HG02642 (cell line): ENCODE measurements at regions not wholly inside any gene's neighbourhood (a gene's known extent, or its start where the extent isn't known, plus 50 kb on each side); places are given as distances from the start of the nearest gene placed in this dataset.
"Not testable (repeated sequence)": the region's sequence is repeated elsewhere in the genome, so short reads cannot be mapped to it uniquely, and the experiment has no call there.

Experiments
- ATAC-seq: cut with Tn5 transposase; IDR thresholded peaks from one replicate; pipeline ENCODE4 v1.9.1; 2021; ENCODE audit warnings: mild to moderate bottlenecking; ENCODE audit not compliant: unreplicated experiment, poor library complexity

DNA sequence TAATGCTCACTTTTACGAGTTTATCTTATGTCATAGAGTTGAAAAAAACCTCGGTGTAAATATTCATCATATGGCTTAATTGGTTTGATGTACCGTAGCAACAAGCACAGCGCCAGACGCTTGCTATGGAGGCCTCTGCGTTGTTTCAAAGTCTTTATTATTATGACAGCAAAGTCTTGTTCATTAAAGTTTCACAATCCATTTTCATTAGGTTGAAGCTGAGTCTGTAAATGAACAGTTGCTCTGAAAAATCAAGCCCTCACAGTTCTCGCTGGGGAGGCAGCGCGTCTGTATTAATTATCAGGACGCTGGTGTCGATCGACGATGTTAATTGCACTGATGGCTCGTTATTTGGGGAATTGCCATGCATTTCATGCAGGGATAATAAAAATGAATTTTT lies 185.6 kb downstream of the INSC start:
- ATAC-seq = no peak

DNA sequence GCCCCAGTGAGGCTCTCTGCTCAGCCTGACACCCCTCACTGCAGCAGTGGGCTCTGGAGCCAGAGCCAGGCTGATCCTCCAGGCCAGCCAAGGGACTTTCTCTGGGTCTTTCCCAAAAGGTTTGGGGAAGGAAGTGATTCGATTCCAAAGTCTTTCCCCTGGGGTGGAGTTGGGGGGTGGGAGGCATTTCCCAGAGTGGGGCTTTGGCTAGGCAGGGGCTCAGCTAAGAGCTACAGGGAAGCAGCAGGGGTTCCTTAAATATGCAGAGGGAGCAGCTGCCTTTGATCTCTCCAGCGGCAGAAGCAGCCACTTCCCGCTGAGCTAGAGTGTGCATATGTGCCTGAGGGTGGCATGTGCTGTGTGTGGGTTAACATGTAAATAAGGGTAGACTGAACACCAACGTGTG lies 192.9 kb downstream of the INSC start:
- ATAC-seq = no peak

DNA sequence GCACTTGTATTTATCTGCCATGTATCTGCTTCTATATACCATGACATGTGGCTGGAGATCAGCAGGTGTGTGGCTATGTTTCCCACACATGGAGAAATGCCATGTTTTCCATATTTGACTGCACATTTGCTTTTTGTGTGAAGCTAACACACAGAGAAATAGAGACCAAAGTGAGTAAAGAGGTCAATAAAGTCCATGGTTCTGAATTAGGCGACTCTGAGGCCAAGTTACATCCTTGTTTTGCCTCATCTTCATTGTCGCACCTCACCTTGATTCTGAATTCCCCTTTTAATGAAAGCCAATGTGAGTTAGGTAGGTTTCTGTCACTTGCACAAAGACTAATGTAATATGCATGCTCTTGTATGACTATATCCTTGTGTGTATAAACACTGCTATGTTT lies 194.1 kb downstream of the INSC start:
- ATAC-seq = no peak

DNA sequence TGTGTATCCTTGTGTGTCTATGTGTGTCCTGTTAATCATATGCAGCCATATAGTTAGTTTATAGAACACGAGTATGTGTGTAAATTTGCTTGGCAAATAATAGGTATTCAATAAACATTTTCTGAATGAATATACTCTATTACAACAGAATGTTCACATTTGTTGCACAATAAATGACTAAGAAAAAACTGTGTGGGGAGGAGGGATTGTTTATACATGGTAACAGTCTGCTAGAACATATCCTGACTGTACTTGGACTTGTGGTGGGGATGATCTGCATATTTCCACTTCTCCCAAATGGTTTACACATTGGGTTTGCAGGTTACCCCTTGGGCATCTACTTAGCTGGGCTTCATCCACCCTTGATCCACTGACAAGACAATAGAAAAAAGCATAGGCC lies 194.6 kb downstream of the INSC start:
- ATAC-seq = no peak

DNA sequence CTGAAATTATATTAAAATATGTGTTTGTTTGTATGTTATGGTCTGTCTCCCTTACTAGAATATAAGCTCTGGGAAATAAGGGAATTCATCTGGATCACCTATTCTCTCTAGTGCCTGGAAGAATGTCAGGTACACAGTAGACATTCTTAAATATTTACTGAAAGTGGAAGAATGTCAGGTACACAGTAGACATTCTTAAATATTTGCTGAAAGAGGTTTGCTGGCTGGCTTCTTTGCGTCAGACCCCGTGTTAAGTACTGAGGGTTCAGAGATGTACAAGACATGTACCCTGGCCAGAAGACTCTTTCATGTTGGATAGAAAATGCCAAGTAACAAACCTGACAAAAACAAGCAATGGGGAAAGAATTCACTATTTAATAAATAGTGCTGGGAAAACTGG lies 199.1 kb downstream of the INSC start:
- ATAC-seq = no peak

DNA sequence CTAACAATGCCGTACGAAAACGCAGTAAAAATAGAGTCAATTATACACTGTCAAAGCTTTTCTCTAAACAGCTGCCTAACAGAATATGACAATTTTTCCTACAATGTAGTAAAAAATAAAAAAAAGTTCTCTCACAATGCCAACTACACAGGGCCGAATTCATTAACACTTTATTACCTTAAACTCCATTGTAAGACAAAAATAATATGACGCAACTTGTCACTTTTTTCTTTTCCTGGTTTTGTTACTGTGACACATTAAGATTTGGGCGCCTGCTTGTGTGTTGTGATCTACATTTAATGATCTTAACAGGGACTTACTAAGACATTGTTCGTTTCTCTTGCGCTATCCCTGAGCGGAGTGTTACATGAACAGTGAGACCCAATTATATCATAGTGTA lies 204.1 kb downstream of the INSC start:
- no peak for ATAC-seq

DNA sequence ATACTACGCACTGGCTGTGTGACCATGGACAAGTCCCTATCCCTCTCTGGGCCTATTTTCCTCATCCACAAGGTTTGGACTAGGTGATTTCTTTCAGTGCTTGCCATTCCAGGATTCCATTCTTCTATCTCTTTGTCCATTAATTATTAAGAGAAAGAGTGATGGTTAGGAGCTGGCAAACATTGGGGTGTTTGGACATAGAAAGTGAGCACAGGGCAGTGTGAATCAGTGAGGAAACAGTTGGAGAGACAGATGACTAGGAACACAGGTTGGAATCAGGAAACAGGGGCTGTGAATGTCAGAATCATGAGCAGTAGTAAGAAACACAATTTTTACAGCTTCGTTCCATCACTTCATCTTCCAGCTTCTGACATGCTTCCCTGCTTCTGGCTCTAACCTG lies 211.8 kb downstream of the INSC start:
- no peak for ATAC-seq

DNA sequence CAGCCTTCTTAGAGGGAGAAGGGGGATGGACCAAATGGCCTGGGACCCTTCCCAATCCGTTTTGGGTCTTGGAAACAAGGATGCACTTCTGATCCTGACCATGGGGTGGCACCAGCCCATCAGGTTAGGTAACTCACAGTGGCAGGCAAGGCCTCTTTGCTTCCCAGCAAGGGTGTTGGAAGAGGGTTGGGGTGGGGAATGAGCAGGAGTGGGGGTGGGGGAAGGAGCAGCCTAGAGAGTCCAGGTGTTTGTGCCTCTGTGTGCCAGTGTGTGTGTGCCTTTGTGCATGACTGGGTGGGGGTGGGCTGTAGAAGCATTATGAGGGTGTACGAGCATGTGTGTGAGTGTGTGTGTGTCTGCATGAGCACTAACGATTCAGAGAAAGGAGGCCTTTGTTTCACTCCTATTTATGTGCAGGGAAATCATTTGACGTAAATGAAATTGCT lies 213.1 kb downstream of the INSC start:
- ATAC-seq = no peak

DNA sequence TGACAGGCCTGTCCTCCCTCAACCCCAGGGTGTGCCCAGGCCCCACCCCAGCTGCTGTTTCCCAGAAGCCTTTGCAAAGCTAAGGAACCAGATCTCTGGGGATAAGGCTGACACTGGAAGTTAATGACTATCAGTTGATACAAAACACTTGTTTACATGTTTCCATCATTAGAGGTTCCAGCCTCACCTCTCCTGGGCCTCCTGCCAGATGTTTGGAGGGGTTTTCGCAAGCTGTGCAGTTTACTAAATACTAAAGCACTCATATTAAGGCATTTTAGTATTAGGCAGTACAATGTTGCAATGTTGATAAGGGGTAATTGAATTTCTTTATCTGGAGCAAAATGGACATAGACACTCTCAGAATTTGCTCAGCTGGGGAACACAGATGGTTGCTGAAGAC lies 218.7 kb downstream of the INSC start:
- no peak for ATAC-seq

DNA sequence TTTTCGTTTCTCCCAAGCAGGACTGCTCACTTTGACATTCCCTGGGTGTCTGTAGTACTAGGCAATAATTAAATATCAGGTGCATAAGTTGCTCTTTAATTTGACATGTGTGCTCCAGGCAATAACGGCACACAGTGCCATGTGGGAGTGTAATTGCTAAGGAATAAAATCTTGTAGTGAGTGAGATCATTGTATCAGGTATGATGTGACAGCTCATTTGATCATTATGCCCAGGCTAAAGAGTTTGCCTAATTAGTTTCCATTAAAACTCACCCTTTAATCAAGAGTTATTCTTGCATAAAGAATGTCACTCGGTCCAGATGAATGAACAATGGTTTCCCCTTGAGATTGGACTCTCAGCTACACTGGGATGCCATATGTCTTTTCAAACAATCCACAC lies 220.0 kb downstream of the INSC start:
- ATAC-seq = no peak

DNA sequence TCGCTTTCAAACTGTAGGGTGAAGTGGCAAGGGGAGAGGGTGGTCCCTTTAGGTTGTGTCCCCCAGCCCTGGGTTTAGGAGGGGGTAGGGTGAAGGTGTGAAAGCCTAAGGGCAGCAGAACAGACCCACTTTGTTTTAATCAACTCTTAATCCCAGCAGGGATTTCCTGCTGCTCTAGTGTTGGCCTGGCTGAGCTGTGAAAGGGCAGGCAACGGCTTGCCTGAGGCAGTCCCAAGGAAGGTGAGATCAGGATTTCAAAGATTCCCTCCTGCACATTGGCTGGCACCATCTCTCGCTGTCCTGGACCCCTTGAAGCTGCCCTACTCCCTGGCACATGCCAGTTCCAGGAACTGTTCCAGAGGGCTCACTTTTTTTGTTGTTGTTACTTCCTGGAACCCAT lies 221.3 kb downstream of the INSC start:
- no peak for ATAC-seq

DNA sequence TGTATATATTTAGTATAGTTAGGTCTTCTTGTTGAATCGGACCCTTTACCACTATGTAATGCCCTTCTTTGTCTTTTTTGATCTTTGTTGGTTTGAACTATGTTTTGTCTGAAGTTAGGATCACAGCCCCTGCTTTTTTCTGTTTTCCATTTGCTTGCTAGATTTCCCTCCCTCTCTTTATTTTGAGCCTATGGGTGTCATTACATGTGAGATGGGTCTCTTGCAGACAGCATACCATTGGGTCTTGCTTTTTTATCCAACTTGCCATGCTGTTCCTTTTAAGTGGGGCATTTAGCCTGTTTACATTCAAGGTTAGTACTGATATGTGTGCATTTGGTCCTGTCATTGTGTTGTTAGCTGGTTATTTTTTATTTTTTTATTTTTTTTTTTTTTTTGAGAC lies 224.6 kb downstream of the INSC start:
- no peak for ATAC-seq

DNA sequence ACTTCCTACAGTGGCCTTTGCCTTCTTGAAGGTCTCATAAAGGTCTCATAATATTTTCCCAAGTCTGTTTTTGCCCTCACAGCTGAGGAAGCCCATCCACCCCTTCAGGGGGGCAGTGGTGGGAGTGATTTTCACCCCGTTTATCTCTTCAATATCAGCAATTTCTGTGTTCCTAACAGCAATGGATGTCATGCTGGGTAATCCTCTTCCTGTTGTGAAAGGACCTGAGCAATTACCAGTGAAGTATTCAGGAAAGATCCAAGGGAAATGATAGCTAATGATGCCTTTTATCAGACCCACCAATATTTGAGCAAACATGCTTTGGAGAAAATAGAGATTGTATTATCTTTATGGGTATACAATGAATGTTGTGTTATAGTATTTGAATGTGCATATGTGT lies 226.9 kb downstream of the INSC start:
- no peak for ATAC-seq

DNA sequence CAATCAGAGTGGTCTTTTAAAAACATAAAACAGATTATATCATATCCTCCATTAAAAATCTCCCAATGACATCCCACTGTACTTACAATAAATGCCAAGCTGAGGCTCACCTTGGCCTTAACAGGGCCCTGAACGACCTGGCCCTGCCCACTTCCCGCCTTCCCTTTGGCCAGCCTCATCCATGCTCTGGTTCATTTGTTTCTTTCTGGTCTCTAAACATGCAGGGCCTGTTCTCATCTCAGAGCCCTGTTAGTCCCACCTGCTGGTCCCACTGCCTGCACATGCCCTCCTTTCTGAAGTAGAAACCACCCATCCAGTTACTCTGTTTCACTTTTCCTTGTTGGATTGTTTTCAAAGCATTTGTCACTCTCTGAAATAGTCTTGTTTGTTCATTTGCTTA lies 227.4 kb downstream of the INSC start:
- ATAC-seq = no peak

DNA sequence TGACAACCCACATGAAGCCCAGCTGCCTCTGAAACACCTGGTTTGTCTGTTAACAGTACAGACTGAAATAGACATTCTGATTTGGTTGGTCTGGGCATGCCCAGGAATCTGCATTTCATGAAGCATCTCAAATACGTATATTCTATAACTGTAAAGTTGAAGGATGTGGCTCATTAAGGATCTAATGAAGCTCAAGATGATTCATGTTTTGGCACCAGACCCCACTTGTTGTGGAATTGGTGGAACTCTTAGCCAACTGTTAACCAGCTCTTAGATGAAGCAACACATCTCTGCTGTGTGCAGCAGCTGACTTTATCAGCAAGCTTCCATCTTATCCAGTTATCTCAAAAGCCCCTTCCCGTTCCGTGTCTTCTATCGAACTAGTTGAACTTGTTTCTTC lies 232.2 kb downstream of the INSC start:
- no peak for ATAC-seq

DNA sequence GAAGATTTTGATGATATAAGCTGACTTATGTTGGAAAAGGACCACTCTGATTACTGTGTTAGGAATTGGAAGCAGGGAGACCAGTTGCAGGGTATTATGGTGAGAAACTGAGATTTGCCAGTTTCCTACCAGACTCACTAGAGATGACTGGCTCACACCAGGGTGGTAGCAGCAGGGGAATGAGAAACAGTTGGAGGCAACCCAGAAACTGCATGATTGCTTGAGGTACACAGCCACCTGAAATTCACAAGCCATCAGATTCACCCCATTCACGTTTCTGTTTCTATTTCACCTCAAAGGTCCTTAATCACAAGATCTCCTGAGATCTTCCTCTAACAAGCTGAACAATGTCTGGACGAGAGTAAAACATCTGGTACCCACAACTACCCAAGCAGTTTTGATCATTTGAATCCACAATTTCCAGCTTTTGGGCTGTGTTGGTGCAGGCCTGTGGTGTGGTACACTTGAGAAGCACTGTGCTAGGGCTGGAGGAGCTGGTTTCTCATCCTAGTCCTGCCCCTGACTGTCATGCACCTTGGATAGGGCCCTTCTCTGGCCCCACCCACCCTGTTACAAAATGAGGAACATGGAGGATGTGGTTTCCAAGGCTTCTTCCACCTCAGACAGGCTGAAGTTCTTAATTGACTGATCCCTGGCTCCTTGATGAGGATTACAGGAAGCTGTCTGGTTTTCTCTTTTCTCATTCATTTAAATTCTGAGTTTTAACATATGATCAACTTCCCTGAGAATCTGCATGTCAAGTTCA lies 233.4 kb downstream of the INSC start:
- no peak for ATAC-seq

DNA sequence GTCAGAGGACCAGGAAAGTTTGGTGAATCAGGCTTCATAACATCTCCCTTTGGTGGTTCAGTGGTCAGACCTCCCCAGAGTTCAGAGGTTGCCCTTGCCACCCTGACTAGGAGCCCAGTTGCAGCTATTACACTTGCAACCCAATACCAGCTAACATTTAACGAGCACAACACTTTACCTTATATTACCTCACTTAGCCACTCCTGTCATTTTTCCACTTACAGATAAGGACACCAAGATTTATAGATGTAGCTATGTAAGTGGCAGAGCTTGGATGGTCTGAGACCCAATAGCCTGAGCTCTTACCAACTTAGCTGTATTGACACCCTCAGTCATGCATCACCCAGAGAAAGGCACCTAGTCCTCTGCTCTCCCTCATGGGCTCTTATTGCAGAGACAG lies 234.7 kb downstream of the INSC start:
- ATAC-seq = no peak

DNA sequence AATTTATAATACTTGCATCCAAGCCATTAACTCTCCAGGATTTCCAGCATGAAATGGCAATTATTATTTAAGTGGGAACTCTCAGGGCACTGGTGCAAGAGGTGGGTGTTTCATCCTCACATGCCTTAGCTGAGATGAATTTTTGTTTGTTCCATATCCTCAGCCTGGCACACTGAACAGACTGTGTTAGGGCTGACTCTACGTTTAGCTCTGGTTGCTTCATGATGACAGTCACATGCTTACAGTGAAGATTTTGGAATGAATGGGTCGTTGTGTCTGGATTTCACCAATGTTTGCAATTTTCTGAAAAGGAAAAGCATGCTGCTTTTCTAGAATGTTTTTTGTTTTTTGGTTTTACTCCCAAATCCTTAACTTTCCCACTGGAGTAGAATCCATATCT lies 246.6 kb downstream of the INSC start:
- no peak for ATAC-seq

DNA sequence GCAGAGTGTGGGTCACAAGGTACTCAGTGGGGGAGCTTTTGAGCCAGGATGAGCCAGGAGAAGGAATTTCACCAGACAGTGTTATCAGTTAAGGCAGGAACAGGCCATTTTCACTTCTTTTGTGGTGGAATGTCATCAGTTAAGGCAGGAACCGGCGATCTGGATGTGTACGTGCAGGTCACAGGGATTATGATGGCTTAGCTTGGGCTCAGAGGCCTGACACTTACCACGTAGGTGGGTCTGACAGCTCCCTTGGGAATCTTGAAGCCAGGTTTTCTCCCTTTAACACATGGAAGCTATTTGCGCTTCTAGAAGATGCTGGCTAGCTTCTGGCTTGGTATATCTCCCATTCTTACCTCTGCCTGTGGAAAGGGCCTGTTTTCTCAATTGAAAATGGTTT lies 250.6 kb downstream of the INSC start:
- ATAC-seq = not testable (repeated sequence)

DNA sequence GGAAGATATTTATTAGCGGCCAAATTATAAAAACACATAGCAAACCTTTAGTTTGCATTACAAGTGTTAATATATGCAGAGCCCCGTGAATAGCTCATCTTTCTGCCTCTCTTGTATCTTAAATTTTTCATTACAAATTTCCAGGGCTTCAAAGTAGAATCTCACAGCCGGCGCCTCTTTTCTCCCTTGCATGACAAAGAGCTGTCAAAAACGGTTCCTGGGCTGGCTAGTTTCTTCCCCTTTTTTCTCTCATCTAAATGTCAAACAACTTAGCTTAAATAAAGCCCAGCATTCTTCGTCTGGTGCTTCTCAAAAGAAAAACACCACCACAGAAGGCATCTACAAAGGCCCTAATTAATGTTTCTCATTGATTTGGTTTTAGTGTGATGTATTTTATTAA lies 253.0 kb downstream of the INSC start:
- no peak for ATAC-seq

DNA sequence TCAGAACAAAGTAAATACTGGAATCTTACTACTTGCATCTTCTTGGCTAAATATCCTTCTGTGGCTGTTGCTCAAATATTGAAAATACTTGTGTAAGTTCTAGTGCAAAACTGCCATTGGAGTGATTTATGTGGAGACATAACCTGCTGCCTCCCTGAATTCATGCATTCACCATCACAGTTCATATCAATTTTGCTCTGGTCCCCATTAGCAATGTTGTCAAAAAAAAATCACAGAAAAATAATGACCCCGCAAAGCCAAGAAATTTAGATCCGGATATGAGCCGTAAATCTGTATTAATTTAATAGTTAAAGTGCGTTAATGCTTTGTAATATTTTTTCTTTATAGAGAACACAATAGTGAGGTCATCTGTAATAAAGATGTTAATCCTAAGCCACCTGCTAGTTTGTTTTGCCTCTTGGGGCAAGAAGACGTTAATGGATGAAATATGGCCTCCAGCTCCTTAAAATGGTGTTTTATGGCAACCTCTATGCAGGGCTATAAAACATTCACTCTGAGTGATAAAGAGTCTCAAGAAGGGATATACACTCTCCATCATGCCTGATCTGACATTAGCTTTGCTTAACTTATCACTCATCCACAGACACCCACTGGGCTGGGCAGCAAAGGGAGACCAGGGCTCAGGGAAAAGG lies 255.9 kb downstream of the INSC start:
- ATAC-seq = no peak

DNA sequence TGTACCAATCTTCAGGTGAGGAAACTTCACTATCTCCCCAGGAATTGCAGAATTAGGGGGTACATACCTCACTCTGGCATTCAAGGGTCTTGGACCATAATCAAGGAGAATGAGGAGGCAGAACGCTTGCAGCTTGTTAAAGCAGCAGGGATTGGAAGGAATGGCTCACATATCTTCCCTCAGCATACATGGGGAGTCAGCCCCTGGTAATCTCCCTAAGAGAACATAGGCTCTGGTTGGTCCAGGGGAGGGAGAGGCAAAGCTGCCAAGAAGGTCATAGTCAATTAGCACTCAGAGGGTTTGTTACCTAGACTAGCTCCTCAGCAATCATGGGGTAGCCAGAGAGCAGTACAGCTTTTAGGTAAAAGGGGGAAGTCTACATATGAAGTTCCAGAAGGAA lies 256.8 kb downstream of the INSC start:
- no peak for ATAC-seq
